SH-SY5Y (cell line): ENCODE measurements at regions not wholly inside any gene's neighbourhood (a gene's known extent, or its start where the extent isn't known, plus 50 kb on each side); places are given as distances from the start of the nearest gene placed in this dataset.

Experiments
- GATA2 ChIP-seq: IDR thresholded peaks from 2 replicates; pipeline ENCODE4 v1.6.1; 2011; ENCODE audit warnings: mild to moderate bottlenecking, low read depth, low read length
- GATA3 ChIP-seq: IDR thresholded peaks from 2 replicates; pipeline ENCODE4 v1.6.1; 2011; ENCODE audit warnings: low read depth, mild to moderate bottlenecking, low read length, moderate library complexity

DNA sequence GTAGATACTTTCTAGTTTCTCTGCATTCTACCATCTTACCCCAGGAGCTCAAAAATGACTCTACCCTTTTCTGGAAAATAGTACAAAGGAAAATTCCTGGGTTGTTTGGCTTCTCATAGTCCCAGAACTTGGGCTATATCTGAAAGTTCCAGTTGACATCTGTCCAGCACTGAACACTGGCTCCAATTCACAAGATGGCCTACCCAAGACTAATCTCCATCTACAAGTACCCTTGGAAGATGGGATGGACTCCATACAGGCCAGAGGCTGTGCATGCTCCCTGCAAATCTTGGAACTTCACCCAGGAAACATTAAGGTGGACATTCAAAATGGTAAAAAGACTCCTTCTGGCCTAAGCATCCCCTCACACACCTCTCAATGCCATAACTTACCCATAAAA lies 427.1 kb downstream of the DTWD2 start:
- TF ChIP-seq GATA2: no peak
- TF ChIP-seq GATA3: no peak
